ENCODE measurements at regions not wholly inside any gene's neighbourhood (a gene's known extent, or its start where the extent isn't known, plus 50 kb on each side); places are given as distances from the start of the nearest gene placed in this dataset.

DNA sequence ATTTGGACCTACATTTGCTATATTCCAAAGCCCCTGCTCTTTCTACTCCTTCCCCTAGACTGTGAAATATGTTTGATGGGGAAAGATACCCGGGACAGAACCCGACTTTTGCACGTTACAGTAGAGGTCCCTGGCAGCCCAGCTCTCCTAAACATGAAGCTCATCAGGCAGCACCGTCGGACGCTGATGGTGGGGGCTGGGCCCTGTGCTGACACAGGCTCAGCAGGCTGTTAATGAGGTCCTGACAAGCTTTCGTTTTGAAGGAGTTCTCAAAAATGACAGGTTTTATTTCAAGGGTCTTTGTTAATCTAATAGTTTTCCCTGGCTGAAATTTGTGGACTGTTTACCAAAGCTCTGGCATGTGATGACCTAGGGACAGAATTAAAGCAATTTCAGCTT is 102.3 kb downstream of the SLC25A47 start:
- Histone ChIP-seq H3K27me3 (no peaks in the 10 kb centered on the region), H3K9me3 (no peaks in the 10 kb centered on the region), H3K27ac (no peak overlapping the region), H3K4me1 (no peaks in the 10 kb centered on the region), H3K36me3 (no peaks in the 10 kb centered on the region), H3K4me3 (no peak overlapping the region)
- TF ChIP-seq, protein P1, sequence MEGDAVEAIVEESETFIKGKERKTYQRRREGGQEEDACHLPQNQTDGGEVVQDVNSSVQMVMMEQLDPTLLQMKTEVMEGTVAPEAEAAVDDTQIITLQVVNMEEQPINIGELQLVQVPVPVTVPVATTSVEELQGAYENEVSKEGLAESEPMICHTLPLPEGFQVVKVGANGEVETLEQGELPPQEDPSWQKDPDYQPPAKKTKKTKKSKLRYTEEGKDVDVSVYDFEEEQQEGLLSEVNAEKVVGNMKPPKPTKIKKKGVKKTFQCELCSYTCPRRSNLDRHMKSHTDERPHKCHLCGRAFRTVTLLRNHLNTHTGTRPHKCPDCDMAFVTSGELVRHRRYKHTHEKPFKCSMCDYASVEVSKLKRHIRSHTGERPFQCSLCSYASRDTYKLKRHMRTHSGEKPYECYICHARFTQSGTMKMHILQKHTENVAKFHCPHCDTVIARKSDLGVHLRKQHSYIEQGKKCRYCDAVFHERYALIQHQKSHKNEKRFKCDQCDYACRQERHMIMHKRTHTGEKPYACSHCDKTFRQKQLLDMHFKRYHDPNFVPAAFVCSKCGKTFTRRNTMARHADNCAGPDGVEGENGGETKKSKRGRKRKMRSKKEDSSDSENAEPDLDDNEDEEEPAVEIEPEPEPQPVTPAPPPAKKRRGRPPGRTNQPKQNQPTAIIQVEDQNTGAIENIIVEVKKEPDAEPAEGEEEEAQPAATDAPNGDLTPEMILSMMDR (IDR thresholded peaks at IDR 0.05) = no peak
- TF ChIP-seq POLR2A (IDR thresholded peaks at IDR 0.05) = no peak
- no peak for DNase-seq
- intact Hi-C loops (cut with DNase I; ENCODE audit: low total_unique reads) = no loop called here

DNA sequence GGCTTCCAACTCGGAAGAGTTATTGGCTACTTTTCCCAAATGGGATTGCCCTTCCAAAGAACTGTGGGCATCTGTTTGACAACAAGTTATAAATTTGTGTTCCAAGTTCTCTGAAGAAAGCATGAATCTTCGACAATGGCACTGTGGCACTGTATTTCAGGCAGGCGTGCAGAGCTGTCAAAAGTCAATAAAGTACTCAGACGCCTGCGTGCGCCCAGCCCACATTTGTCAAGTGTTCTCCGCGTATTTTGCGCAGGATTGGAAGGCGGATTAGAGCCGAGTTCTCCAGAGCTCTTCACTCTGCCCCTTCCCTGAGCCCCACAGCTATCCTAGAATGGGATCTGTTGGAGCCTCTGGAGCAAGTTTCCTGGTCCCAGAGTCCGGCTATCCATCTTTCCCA is 103.2 kb downstream of the SLC25A47 start:
- DNase-seq = no peak
- Histone ChIP-seq H3K4me3 (no peak overlapping the region), H3K36me3 (no peaks in the 10 kb centered on the region), H3K4me1 (no peaks in the 10 kb centered on the region), H3K27me3 (no peaks in the 10 kb centered on the region), H3K27ac (no peak overlapping the region), H3K9me3 (no peaks in the 10 kb centered on the region)
- intact Hi-C loops (cut with DNase I; ENCODE audit: low total_unique reads) = no loop called here
- TF ChIP-seq, protein P1 (IDR thresholded peaks at IDR 0.05) = no peak
- TF ChIP-seq POLR2A (IDR thresholded peaks at IDR 0.05) = no peak

DNA sequence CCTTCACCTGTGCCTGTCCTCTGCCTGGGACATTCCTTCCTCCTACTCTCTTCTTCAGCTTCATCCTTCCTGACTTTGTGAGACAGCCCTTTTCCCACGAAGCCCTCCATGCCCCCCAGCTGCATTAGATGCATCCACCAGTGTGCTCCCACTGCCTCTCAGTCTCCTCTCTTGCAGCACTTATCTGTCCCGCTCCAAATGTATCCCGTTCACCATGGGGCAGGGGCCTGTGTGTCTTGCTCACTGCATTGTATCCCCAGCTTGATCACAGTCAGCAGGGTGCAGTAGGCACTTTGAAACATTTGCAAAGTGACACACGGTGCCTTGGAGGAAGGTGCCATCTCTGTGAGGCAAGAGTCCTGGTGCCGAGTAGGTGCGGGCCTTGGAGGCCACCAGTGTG is 104.0 kb downstream of the SLC25A47 start:
- Histone ChIP-seq H3K4me3 (no peak overlapping the region), H3K36me3 (no peaks in the 10 kb centered on the region), H3K9me3 (no peaks in the 10 kb centered on the region), H3K27ac (no peak overlapping the region), H3K27me3 (no peaks in the 10 kb centered on the region), H3K4me1 (no peaks in the 10 kb centered on the region)
- intact Hi-C loops (cut with DNase I; ENCODE audit: low total_unique reads) = no loop called here
- DNase-seq = no peak
- TF ChIP-seq POLR2A (IDR thresholded peaks at IDR 0.05) = no peak
- TF ChIP-seq, protein P1 (IDR thresholded peaks at IDR 0.05) = no peak

DNA sequence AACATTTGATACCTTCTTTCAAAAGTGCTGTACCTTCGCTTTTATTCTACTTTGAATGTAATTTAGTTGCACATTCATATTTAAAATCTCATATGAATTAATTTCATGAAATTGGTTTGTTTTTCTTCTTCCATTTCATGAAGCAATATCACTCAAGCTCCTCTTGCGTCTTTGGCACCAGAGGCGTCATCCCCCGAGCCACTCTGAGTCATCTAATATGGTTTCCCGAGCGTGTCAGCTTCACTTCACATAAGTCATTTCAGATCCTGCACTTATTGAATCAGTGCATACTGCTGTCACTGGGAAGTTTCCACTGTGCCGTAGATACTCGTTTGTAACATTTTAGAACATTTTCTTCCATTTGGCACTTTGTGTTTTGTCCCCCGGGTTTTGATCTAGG is 105.6 kb downstream of the SLC25A47 start:
- H3K36me3 ChIP-seq = no peaks in the 10 kb centered on the region
- no peak overlapping the region for H3K4me3 ChIP-seq
- no peak for DNase-seq
- intact Hi-C loops (cut with DNase I; ENCODE audit: low total_unique reads) = no loop called here
- no peak for TF ChIP-seq POLR2A (IDR thresholded peaks at IDR 0.05)
- TF ChIP-seq, protein P1 (IDR thresholded peaks at IDR 0.05) = no peak
- no peak overlapping the region for H3K27ac ChIP-seq
- no peaks in the 10 kb centered on the region for H3K27me3 ChIP-seq
- H3K9me3 ChIP-seq = no peaks in the 10 kb centered on the region
- no peaks in the 10 kb centered on the region for H3K4me1 ChIP-seq

DNA sequence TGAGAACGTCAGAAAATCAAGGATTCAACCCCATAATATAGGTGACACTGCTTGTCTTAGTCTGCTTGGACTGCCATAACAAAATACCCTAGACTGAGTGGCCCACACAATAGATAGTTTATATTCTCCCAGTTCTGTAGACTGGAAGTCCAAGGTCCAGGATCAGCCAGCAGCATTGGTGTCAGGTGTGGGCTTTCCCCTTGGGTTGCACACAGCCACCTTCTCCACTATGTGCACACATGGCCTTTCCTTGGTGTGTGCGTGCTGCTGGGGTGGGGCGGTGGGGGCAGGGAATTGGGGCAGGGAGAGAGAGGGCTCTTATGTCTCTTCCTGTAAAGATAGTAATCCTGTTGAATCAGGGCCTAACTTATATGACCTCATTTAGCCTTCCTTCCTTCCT is 106.4 kb downstream of the SLC25A47 start:
- no peak for TF ChIP-seq POLR2A (IDR thresholded peaks at IDR 0.05)
- TF ChIP-seq, protein P1 (IDR thresholded peaks at IDR 0.05) = no peak
- H3K4me3 ChIP-seq = no peak overlapping the region
- H3K27me3 ChIP-seq = no peaks in the 10 kb centered on the region
- intact Hi-C loops (cut with DNase I; ENCODE audit: low total_unique reads) = no loop called here
- DNase-seq = no peak
- H3K9me3 ChIP-seq = no peaks in the 10 kb centered on the region
- no peak overlapping the region for H3K27ac ChIP-seq
- H3K4me1 ChIP-seq = no peaks in the 10 kb centered on the region
- no peaks in the 10 kb centered on the region for H3K36me3 ChIP-seq

Measured in uterus (tissue), 3 donors.